OCI-LY7 (cell line): ENCODE measurements at regions not wholly inside any gene's neighbourhood (a gene's known extent, or its start where the extent isn't known, plus 50 kb on each side); places are given as distances from the start of the nearest gene placed in this dataset.
"Not testable (repeated sequence)": the region's sequence is repeated elsewhere in the genome, so short reads cannot be mapped to it uniquely, and the experiment has no call there.

Experiments used
- CTCF ChIP-seq: fragments of 200-600 bp; sonication (generic); conservative IDR thresholded peaks from 2 replicates; pipeline ENCODE4 v1.5.1; 2014; ENCODE audit warnings: mild to moderate bottlenecking, antibody characterized with exemption, low read length, moderate library complexity, mixed read lengths
- EZH2phosphoT487 ChIP-seq: fragments of 200-600 bp; sonication (generic); IDR thresholded peaks from 2 replicates; pipeline ENCODE4 v1.6.1; 2018; ENCODE audit warnings: low read depth, borderline replicate concordance, mild to moderate bottlenecking, mixed run types, antibody characterized with exemption, low read length, moderate library complexity, mixed read lengths

GRCh38 chr21:6474250-6474968 lies 4047.0 kb upstream of the TPTE start:
- TF ChIP-seq CTCF, EZH2phosphoT487: not testable (repeated sequence)
